ENCODE measurements at regions not wholly inside any gene's neighbourhood (a gene's known extent, or its start where the extent isn't known, plus 50 kb on each side); places are given as distances from the start of the nearest gene placed in this dataset.

GRCh38 chr7:42611289-42611928, 300.5 kb downstream of the C7orf25 start:
- TF ChIP-seq POLR2AphosphoS5 (IDR thresholded peaks at IDR 0.05) (no peak), POLR2A (IDR thresholded peaks at IDR 0.05) (no peak)

Measured in suprapubic skin (tissue), 4 donors.